GM21528 (cell line): ENCODE measurements at regions not wholly inside any gene's neighbourhood (a gene's known extent, or its start where the extent isn't known, plus 50 kb on each side); places are given as distances from the start of the nearest gene placed in this dataset.

Experiments
- ATAC-seq: cut with Tn5 transposase; IDR thresholded peaks from one replicate; pipeline ENCODE4 v1.9.1; 2021; ENCODE audit warnings: mild to moderate bottlenecking, moderate library complexity; ENCODE audit not compliant: unreplicated experiment, low FRiP score

- peak; percentile 81 for ATAC-seq
Observed at GRCh38 chr11:10933455-10934292, 75.8 kb upstream of the ZBED5 start.

DNA sequence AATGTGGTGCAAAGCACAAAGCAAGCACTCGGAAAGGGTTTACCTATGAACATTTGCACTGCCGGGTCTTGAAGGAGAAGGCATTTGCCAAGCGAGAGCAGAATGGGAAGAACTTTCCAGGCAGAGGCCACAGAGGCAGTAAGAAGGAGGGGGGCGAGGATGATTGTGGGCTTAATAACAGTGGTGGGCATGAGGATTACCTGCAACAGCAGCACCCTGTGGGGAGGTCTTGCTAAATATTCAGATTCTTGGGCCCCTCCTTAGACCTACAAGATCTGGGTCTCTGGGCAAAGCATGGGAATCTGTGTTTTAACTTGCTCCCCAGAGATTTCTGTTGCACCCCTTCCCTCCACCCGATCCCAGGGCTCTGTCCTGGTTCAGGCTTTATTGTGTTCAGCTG, 75.1 kb upstream of the ZBED5 start:
- ATAC-seq: no peak

GRCh38 chr11:10931761-10932670, 74.2 kb upstream of the ZBED5 start:
- ATAC-seq: no peak

DNA sequence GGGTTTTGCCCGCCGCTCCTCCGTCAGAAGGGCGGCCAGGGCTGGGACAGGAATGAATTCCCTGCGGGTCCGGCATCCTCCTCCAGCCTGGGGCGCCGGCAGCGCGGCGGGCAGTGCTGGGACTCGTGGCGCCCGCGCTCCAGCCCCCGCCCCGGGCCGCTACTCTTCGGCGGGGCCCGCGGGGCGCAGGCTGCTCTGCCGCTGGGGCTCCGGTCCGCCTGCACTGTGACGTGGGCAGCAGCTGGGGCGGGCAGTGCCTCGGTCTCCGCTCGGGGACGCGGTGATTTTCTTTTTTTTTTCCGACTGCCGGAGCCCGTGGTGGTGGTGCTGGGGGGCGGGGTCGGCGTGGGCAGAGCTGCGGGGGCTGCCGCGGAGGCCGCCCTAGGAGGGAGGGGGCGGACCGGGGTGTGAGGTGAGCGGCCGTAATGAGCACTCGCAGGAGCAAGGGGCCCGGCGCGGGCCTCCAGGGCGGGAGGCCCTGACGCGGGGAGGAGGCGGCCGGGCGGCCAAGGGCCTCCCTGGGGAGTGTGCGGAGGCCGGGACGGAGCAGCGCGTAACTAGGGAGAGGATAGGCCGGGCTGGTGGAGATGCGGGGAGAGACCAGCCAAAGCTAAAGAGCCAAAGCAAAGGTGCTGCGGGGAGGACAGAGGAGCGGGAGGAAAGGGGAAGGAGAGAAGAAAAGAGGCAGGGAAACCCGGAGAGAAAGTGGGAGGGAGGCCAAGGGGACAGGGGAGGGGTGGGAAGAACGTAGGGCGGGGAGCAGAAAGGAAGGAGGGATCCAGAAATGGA, 73.3 kb upstream of the ZBED5 start:
- ATAC-seq: peak; percentile 44

- peak; percentile 4 for ATAC-seq
Observed at GRCh38 chr11:10930224-10930971, 72.5 kb upstream of the ZBED5 start.

GRCh38 chr11:10927538-10927937, 69.7 kb upstream of the ZBED5 start:
- ATAC-seq: no peak

DNA sequence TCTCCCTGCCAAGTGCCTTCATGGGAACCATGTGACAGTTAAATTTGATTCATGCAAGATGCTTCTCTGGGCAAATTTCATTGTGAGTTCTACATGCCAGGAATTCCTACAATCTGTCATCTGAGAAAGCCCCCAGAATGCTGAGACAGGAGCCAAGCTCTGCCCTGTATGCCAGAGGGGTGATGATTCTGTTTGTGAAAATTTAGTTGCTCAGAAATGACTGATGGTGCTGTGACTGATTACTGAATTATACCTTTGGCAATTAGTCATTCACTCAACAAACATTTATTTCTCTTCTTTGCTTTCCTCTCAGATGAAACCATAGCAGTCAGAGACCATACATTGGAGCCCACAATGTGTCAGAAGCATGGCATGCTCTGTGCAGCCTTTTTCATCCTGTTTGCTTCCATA, 69.0 kb upstream of the ZBED5 start:
- no peak for ATAC-seq

DNA sequence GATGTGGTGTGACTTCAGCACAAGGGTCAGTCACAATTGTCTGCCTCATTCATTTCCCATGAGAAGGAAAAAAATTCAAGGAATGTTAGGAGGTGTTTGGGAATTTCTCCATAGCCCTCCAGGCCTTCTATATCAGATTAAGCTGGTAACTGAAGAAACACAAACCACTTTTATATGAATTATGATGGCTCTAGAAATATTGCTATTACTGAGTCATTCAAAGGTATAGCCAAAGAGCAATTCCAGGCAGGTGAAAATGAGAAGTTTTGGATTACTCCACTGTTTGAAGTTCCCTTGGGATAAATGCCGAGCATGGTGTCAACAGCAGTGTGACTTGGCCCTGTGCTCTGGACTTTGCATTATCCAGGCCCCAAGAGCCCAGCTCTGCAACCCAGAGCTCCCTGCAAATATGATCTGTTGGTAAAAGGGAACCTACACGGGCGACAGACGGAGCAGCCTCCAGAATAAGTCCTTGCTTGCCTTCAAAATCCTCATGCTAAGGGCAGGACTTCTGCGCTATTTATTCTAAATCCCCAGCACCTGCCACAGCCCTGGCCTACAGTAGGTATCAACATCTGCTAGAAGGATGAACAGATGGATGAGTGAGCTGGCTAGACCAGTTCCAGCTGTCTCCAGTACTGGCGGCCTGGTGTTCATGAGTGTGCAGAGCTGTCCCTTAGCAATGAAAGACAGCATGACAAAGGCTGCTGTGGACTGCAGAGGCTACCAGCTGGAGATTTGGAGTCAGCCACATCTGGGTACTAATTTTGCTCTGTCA, 67.5 kb upstream of the ZBED5 start:
- no peak for ATAC-seq

DNA sequence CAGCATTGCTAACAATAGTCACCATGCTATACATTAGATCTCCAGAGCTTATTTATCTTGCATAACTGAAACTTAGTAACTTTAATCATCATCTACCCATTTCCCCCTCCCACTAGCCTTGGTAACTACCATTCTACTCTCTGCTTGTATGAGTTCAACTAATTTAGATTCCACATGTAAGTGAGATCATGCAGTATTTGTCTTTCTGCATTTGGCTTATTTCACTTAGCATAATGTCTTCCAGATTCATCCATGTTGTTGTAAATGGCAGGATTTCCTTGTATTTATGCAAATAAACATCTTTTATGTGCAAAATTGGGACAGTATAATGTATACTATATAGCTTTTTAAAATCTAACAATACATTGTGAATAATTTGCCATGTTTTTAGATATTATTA, 66.0 kb upstream of the ZBED5 start:
- ATAC-seq: no peak

GRCh38 chr11:10922892-10923291, 65.0 kb upstream of the ZBED5 start:
- ATAC-seq: no peak

DNA sequence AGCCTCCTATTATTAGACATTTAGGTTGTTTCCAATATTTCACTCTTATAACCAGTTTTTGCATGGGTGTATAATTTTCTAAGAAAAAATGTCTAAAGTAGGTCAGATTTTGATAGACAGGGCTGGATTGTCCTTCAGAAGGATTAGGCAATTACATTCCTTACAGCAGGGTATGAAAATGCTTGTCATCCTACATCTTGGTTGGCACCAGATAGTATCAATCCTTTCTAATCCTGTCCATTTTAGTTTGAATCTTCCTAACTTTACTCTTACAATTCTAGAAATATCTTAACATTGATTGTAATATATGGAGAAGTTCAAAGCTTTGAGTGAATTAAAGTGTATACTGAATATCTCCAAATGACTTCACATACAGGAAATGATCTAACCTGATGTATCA, 63.0 kb upstream of the ZBED5 start:
- no peak for ATAC-seq

DNA sequence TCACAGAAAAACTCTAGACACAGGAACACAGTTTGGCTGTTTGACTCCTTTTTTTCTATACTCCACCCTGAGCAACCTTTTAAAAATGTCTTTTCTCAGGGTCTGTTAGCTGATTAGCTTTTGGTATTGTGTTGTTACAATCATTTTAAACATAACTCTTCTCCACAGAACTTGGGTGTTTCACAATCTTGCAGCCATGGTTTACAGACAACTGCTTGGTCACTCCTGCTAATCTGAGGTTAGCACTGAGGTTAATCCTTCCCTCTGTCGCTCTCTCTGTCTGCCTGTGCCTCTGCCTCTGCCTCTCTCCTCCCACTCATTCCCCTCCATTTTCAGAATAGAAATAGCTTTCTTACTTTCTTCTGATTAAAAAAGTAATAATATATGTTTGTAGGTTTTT, 62.4 kb upstream of the ZBED5 start:
- no peak for ATAC-seq

GRCh38 chr11:10918698-10919097, 60.8 kb upstream of the ZBED5 start:
- no peak for ATAC-seq

- no peak for ATAC-seq
Observed at GRCh38 chr11:10918275-10918674, 60.4 kb upstream of the ZBED5 start.

DNA sequence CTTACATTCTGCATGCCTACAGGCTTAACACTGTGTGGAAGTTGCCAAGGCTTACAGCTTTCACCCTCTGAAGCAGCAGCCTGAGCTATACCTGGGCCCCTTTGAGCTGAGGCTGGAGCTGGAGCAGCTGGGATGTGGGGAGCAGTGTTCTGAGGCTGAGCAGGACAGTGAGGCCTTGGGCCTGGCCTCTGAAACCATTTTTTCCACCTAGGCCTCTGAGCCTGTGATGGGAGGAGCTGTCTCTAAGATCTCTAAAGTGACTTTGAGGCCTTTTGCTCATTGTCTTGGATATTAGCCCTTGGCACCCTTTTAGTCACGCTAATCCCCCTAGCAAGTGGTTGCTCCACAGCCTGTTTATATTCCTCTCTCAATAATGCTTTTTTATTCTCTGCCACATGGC, 59.9 kb upstream of the ZBED5 start:
- no peak for ATAC-seq

GRCh38 chr11:10916665-10917064, 58.8 kb upstream of the ZBED5 start:
- no peak for ATAC-seq

DNA sequence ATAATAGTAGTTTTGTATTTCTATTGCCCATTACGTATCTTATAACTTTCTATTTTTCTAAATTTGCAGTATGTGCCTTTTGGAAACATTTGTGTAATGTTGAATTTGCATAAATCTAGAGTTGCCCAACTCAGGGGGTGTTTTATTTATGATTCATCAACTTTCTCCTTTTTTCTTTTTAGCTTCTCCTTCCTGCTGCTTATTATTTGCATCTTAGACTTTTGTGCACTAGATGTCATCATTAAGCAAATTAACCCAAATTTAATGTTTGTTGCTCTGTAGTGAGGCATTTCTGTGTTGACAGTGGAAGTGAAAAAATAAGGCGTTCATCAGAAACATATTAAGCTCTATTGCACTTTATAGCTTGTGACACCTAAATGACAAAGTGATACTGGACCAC, 56.2 kb upstream of the ZBED5 start:
- ATAC-seq: no peak

DNA sequence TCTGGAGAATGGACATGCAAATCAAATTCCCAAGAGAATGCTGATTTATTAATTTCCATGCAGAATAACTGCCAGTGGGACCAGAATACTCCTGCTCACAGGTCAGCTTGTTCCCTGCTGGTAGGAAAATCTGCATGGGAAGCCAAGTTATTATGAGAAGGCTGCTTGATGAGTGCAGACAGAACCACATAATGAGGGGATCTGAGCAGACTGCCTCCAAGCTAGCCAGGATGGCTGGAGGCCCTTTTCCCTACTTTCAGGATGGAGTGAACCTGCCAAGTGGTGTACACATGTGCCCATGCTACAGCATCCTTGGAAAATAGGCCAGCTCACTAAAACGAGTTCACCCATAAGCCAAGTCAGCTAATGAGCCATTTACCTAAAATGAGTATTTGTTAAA, 55.2 kb upstream of the ZBED5 start:
- no peak for ATAC-seq

DNA sequence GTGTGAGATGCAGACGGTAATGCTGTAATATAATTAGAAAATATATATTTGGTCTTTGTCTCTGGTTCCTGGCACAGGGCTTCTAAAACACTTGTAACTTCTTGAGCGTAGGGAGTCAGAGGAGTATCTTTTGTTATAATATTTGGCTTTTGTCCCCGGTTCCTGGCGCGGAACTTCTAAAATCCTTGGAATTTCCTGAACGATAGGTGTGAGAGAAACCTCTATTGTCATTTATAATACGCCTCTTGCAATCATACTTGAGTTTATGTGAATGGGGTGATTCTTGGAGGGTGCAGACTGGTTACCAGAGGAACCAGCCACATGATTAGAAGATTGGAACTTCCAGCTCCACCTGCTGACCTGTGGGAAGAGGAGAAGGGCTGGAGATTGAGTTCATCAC, 54.1 kb upstream of the ZBED5 start:
- ATAC-seq: no peak
